GM19452 (cell line): ENCODE measurements at regions not wholly inside any gene's neighbourhood (a gene's known extent, or its start where the extent isn't known, plus 50 kb on each side); places are given as distances from the start of the nearest gene placed in this dataset.
"Not testable (repeated sequence)": the region's sequence is repeated elsewhere in the genome, so short reads cannot be mapped to it uniquely, and the experiment has no call there.

ENCODE experiments used
- ATAC-seq: cut with Tn5 transposase; IDR thresholded peaks from one replicate; pipeline ENCODE4 v1.9.1; 2021; ENCODE audit not compliant: unreplicated experiment

DNA sequence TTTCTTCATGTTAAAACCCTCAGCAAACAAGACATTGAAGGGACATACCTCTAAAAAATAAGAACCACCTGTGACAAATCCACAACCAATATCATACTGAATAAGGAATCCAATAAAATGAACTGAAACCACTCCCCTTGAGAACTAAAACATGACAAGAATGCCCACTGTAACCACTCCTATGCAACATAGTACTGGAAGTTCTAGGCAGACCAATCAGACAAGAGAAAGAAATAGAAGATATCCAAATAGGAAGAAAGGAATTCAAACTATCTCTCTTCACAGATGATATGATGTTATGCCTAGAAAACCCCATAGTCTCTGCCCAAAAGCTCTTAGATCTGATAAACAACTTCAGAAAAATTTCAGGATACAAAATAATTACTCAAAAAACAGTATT is 887.7 kb upstream of the CDH18 start:
- ATAC-seq, result not testable (repeated sequence)

GRCh38 chr5:20865892-20866291 is 877.9 kb upstream of the CDH18 start:
- not testable (repeated sequence) for ATAC-seq

GRCh38 chr5:20833081-20833627 is 845.2 kb upstream of the CDH18 start:
- no peak for ATAC-seq

DNA sequence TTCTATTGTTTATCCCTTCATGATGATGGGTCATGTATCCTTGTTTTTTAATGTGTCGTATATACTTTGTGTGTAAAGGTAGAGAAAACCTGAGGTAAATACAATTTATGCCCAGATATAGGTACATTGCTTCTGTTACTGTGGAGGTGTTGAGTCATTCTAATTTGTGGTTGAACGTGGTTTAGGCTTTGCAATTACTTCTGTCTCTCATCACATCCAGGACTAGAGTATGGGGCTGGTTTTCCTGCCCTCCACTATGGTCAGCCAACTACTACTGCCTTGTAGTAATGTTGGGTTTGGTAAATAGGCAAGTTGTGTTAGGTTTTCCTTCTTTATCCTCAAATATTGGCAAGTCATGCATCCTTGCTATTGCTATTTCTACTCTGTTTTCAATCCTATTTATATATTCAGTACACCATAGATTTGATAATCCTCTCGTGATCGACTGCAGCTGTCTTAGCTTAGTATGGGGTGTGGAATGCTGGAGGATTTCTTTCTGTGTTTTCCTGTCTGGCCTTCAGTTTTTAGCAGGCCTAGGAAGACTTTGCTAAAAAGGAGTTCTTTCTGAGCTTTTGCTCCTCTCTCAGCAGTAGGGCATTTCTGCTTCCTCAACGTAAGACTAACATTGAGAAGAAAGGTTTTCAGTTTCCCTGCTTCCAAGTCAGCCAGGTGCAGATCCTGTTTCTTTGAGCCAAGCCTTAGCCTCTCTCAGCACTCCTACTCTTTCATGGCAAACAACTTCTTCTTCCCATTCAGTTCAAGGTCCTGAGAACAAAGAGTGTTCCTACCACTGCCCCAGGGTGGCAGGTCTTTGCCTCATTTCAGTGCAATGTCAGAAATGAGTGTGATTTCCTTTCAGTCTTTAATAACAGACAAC is 844.4 kb upstream of the CDH18 start:
- no peak for ATAC-seq

GRCh38 chr5:20825951-20826350 is 838.0 kb upstream of the CDH18 start:
- not testable (repeated sequence) for ATAC-seq

- ATAC-seq, result not testable (repeated sequence)
Observed at GRCh38 chr5:20797216-20797615, 809.2 kb upstream of the CDH18 start.

DNA sequence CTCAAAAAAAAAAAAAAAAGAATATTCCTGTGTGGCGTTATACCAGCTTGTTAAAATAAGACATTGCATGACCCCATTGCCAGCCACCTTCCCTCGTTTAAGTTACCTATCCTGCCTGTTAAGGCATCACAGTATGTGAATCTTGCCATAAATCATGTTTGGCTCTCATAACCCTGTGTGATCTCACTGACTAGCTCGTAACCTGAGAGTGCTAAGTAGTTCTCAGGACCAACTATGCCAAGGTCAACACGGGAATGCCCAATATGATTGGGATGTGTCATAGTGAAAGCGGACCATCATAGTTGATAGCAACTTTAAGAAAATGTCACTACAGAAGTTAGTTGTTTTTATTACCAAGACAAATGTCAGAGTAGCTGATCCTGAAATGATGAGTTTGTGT is 796.8 kb upstream of the CDH18 start:
- ATAC-seq, result not testable (repeated sequence)

DNA sequence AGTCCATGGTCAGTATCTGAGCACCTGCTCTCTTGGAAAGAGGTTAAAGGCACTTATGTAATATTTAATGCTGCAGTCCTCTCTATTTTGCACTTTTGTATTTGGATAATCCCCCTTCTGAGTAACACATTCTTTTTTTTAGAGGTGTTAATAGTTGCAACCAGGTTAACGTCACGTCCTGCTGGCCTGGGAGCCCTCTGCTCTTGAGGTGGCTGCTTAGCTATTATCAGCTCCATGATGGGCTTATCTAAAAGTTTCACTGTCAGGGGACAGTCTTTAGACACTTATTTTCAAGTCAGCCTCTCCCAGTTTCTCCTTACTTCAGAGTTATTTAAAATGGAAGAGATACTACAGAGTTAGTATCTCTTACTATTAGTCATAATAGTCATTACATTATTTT is 795.5 kb upstream of the CDH18 start:
- not testable (repeated sequence) for ATAC-seq

DNA sequence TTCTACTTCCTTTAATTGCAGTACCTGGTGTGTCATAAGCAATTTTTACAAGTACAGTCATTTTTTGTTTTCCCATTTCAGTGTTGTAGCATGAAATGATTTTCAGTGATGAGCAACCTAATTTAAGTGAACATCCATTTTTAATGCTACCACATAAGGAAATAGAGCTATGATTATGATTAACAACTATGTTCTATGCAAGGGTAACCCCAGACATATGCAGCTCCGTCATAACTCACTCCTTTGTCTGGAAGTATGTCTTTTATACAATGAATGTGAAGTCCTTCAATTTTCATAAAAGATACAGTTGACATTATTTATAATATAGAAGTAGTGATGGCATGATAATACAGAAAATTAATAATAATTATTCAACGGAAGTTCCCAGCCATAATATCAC is 783.3 kb upstream of the CDH18 start:
- not testable (repeated sequence) for ATAC-seq

DNA sequence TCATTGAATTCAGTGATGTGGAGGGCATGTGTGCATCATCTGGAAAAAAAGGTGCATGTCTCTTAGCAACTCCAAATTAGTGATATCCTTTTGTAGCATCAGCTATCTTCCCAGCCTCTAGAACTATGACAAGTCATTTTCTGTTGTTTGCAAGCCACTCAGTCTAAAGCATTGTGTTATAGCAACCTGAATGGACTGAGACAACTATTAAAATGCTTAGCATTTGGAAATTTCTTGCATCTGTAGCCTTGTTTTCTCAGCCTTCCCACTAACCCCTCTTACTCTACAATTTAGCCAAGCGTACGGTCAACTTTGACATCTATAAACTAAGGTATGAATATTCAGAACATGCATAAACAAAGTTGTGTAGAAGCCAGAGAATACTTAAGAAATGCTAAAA is 777.1 kb upstream of the CDH18 start:
- ATAC-seq, result not testable (repeated sequence)

- not testable (repeated sequence) for ATAC-seq
Observed at GRCh38 chr5:20759459-20759858, 771.5 kb upstream of the CDH18 start.

GRCh38 chr5:20752179-20752578 is 764.2 kb upstream of the CDH18 start:
- not testable (repeated sequence) for ATAC-seq

DNA sequence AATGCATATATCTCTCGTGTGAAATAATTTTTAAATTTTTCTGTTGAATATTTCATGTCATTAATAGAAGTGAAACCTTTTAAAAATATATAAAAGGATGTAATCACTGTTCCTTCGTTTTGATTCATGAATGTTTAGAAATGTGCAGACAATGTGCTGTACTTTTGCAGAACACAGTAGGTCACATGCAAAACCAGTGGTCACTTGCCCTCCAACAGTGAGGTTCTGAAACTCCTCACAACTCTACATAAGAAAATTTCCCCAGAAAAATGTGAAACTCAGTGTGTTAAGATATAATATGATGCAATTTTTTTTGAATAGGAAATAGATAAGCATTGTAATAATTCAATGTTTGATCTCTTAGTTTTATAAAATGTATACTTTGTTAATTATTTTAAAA is 747.7 kb upstream of the CDH18 start:
- not testable (repeated sequence) for ATAC-seq

GRCh38 chr5:20732223-20732622 is 744.2 kb upstream of the CDH18 start:
- not testable (repeated sequence) for ATAC-seq

DNA sequence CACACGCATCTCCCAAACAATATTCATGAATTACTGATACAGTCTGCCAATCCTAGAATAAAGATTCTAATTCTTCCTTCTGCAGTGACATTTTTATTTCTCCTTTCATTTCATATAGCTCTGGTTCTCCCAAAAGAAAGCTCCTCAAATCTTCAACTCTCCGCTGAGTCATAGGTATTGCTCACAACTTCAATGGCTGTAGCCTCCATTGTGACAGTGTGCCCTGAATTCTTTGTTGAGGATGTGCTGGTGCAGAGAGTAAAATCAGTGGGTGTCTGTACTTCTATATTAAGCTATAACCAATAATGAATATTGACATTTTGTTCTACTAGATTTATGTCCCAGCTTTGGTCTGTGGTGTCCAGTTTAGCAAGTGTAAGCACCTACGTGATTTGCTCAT is 733.3 kb upstream of the CDH18 start:
- ATAC-seq, result not testable (repeated sequence)

GRCh38 chr5:20711520-20712155 is 723.6 kb upstream of the CDH18 start:
- ATAC-seq, result not testable (repeated sequence)

DNA sequence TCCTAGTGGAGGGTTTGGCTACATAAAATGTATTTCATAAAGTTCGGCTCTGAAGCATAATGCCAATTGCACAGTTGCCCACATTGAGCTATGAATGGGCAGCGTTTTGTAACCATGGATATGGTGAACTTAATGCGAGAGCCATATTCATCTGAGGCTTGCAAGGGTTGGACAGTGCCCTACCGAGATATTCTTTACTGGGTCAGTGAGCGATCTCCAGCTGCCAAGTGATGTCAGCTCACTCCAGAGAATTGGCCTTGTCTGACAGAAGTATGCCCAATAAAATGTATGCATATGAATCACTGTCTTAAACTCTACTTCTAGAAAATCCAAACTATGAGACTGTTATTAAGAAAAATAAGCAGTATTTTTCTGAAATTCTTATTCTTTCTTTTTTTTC is 719.6 kb upstream of the CDH18 start:
- ATAC-seq, result not testable (repeated sequence)

GRCh38 chr5:20694121-20694520 is 706.1 kb upstream of the CDH18 start:
- no peak for ATAC-seq

GRCh38 chr5:20692913-20693312 is 704.9 kb upstream of the CDH18 start:
- no peak for ATAC-seq

DNA sequence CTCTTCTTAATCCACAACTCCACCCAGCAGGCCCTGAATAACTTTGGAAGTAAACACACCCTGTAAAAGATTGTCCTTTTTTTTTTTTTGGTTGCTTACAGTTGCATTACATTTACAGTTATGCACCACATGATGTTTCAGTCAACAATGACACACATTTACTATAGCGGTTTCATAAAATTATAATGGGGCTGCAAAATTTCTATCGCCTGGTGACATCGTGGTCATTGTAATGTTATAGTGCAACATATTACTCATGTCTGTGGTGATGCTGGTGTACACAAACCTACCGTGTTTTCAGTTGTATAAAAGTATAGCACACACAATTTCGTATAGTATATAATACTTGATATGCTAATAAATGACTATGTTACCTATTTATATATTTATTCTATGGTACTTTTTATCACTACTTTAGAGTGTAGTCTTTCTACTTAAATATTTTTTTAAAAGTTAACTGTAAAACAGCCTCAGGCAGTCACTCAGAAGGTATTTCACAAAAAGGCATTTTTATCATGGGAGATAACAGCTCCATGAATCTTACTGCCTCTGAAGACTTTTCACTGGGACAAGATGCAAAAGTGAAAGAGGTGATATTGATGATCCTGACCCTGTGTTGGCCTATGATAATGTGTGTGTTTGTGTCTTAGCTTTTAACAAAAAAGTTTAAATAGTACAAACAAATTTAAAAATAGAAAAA is 695.4 kb upstream of the CDH18 start:
- ATAC-seq, result no peak

DNA sequence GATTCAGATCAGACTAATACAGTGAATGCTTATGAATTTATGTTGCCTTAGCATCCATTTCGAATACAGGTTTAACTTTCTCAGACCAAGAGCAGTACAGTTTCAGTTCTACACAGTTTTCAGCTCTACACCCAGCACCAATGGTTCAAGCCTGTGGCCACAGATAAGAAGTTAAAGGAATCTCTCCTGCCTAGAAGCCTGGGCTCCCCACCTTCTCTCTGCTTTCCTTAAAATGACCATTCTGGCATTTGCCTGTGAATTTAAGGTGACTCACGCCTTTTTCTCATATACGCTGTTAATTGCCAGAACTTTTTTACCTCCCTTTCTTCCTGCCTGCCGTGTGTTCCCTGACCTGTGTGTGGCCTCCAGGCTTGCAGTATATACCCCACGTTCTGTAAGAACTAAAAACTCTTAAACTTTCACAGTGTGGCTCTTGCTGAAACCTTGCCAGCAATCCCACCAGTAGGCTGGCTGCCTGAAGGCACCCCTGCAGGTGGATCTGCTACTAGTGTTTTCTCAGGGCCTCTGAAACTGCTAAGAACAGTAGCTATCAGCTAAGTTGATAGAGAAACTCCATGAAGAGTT is 692.8 kb upstream of the CDH18 start:
- ATAC-seq, result no peak
